Brain microvascular endothelial cell (primary cell): ENCODE measurements at regions not wholly inside any gene's neighbourhood (a gene's known extent, or its start where the extent isn't known, plus 50 kb on each side); places are given as distances from the start of the nearest gene placed in this dataset.
A peak's percentile ranks its signal among the peaks of the same experiment; 100 is the strongest.

Experiments
- DNase-seq: peaks from one replicate; pipeline ENCODE4 v3.0.0-alpha.2; 2020
- H3K27ac ChIP-seq: fragments of 250-450 bp; sonication (Bioruptor Pico); 2 replicates; pipeline ENCODE4 v1.5.1; 2020; ENCODE audit warnings: mild to moderate bottlenecking, moderate library complexity
- H3K27me3 ChIP-seq: fragments of 250-450 bp; sonication (Bioruptor Pico); replicated peaks from 2 replicates; pipeline ENCODE4 v1.5.1; 2020; ENCODE audit warnings: mild to moderate bottlenecking
- H3K36me3 ChIP-seq: fragments of 250-450 bp; sonication (Bioruptor Pico); replicated peaks from 2 replicates; pipeline ENCODE4 v1.5.1; 2020; ENCODE audit warnings: mild to moderate bottlenecking
- H3K4me3 ChIP-seq: 2 replicates; pipeline ENCODE4 v1.5.1; 2011; ENCODE audit warnings: low read depth, mild to moderate bottlenecking, control low read depth, low read length, moderate library complexity
- CTCF ChIP-seq: IDR thresholded peaks from 2 replicates; pipeline ENCODE4 v1.5.1; 2011; ENCODE audit warnings: low read depth, mild to moderate bottlenecking, moderate library complexity, low read length, control low read depth, inconsistent platforms; ENCODE audit errors: missing control alignments
- in situ Hi-C: cut with HindIII; loops from 2 replicates; pipeline ENCODE4 v1.10.0; 2017; ENCODE audit warnings: low sequenced_read_pairs, low pct_ligation_motif_present

GRCh38 chr3:197431346-197431910, 124.3 kb downstream of the BDH1 start:
- DNase-seq, result peak; percentile 12
- Histone ChIP-seq H3K27ac (peak overlapping the region; percentile 64), H3K4me3 (no peak overlapping the region), H3K27me3 (no peaks in the 10 kb centered on the region), H3K36me3 (no peaks in the 10 kb centered on the region)
- no peak for TF ChIP-seq CTCF
- in situ Hi-C loops, result no loop called here

- TF ChIP-seq CTCF, result no peak
- H3K27ac ChIP-seq, result peak overlapping the region; percentile 64
- DNase-seq, result peak; percentile 14
- H3K27me3 ChIP-seq, result no peaks in the 10 kb centered on the region
- H3K36me3 ChIP-seq, result no peaks in the 10 kb centered on the region
- in situ Hi-C loops, result no loop called here
- no peak overlapping the region for H3K4me3 ChIP-seq
Observed at GRCh38 chr3:197430934-197431333, 124.8 kb downstream of the BDH1 start.

GRCh38 chr3:197430502-197430901, 125.3 kb downstream of the BDH1 start:
- Histone ChIP-seq H3K4me3 (no peak overlapping the region), H3K36me3 (no peaks in the 10 kb centered on the region), H3K27me3 (no peaks in the 10 kb centered on the region), H3K27ac (peak overlapping the region; percentile 64)
- no peak for TF ChIP-seq CTCF
- DNase-seq, result no peak
- in situ Hi-C loops, result no loop called here

GRCh38 chr3:197428952-197429351, 126.8 kb downstream of the BDH1 start:
- H3K27me3 ChIP-seq, result no peaks in the 10 kb centered on the region
- in situ Hi-C loops, result no loop called here

GRCh38 chr3:197428117-197428801, 127.5 kb downstream of the BDH1 start:
- no peak for DNase-seq
- in situ Hi-C loops, result no loop called here
- H3K27ac ChIP-seq, result no peak overlapping the region
- H3K27me3 ChIP-seq, result no peaks in the 10 kb centered on the region
- H3K4me3 ChIP-seq, result no peak overlapping the region
- TF ChIP-seq CTCF, result no peak
- no peaks in the 10 kb centered on the region for H3K36me3 ChIP-seq

More at GRCh38 chr3:197428952-197429351, 126.8 kb downstream of the BDH1 start:
- DNase-seq, result no peak
- Histone ChIP-seq H3K4me3 (no peak overlapping the region), H3K27ac (no peak overlapping the region), H3K36me3 (no peaks in the 10 kb centered on the region)
- no peak for TF ChIP-seq CTCF
